A549 (cell line): ENCODE measurements at regions not wholly inside any gene's neighbourhood (a gene's known extent, or its start where the extent isn't known, plus 50 kb on each side); places are given as distances from the start of the nearest gene placed in this dataset.

Experiments used
- ESRRA ChIP-seq: fragments of 150-350 bp; IDR thresholded peaks from 2 replicates; pipeline ENCODE4 v1.6.1; 2014; ENCODE audit warnings: mild to moderate bottlenecking, low read length, borderline replicate concordance
- JUN ChIP-seq, 2 experiments: fragments of >200 bp; sonication (Bioruptor Twin); formaldehyde crosslinking; IDR thresholded peaks; 2 replicates in 1 of 2; 3 replicates in 1 of 2; pipeline ENCODE4 v1.6.1; 2016 to 2017
- POLR2A ChIP-seq: IDR thresholded peaks from 2 replicates; pipeline ENCODE4 v1.6.1; 2012; ENCODE audit warnings: mild to moderate bottlenecking, low read length
- RCOR1 ChIP-seq: fragments of 150-350 bp; IDR thresholded peaks from 2 replicates; pipeline ENCODE4 v1.6.1; 2014; ENCODE audit warnings: antibody characterized with exemption, low read length, low read depth
- RNF2 ChIP-seq: fragments of 200-600 bp; sonication (generic); IDR thresholded peaks from 2 replicates; pipeline ENCODE4 v1.6.1; 2016; ENCODE audit warnings: low read depth, mild to moderate bottlenecking, antibody characterized with exemption, moderate library complexity, borderline replicate concordance

GRCh38 chr12:91986084-91986483 is 159.6 kb downstream of the BTG1 start:
- no peak for TF ChIP-seq RCOR1
- no peak for TF ChIP-seq JUN (IDR thresholded peaks at IDR 0.05)
- TF ChIP-seq ESRRA, result no peak
- TF ChIP-seq POLR2A, result no peak
- TF ChIP-seq RNF2, result no peak
